ENCODE measurements at regions not wholly inside any gene's neighbourhood (a gene's known extent, or its start where the extent isn't known, plus 50 kb on each side); places are given as distances from the start of the nearest gene placed in this dataset.

DNA sequence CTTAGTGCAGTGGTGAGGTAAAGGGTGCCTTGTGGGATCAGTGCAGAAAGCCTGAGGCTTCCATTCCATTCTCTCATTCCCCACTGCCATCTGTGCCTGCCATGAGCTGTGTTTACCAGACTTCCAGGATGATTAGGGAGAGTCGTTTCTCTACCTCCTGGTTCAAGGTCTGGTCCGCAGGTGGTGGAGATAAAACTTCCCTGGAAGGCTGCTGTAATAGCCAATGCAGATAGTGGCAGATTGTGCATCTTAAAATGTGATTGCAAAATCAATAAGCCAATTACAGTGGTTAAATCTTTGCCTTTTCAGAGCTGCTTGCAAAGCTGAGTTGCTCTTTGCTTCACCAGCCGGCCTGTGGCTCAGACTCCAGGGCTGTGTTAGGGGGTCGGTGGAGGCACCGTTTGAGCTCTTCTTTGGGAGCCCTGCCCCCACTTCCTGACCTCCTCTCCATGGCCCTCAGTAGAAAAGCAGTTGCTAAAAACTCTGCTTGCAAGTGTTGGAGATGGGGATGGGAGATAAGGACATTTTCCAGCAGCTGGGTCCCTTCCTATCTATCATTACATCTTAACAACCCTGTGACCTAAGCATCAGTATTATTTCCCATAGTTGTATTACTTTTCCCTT, 95.2 kb upstream of the HS6ST1 start:
- Histone ChIP-seq H3K4me2 (ENCODE audit: low read depth, low read length, poor library complexity, severe bottlenecking) (no peak overlapping the region), H3K9me3 (ENCODE audit: insufficient read depth, low read length) (no peaks in the 10 kb centered on the region), H2AFZ (ENCODE audit: low read depth, low read length, severe bottlenecking) (no peak overlapping the region), H3K27me3 (ENCODE audit: low read length) (no peaks in the 10 kb centered on the region), H4K20me1 (ENCODE audit: low read depth, low read length) (no peaks in the 10 kb centered on the region), H3K9me2 (replicated peaks; ENCODE audit: insufficient read depth, low read length) (no peaks in the 10 kb centered on the region), H3K4me3 (ENCODE audit: insufficient read depth, low read length, poor library complexity, severe bottlenecking) (no peak overlapping the region), H3F3A (ENCODE audit: insufficient read depth) (no peaks in the 10 kb centered on the region), H3K9ac (ENCODE audit: low read length) (no peak overlapping the region), H3K27ac (ENCODE audit: low read depth, low read length) (no peak overlapping the region), H3K36me3 (ENCODE audit: low read length) (no peaks in the 10 kb centered on the region), H3K79me2 (ENCODE audit: insufficient read depth, low read length) (no peaks in the 10 kb centered on the region)
- TF ChIP-seq EZH2phosphoT487 (conservative IDR thresholded peaks at IDR 0.05; ENCODE audit: low read length): no peak
- TF ChIP-seq CTCF (IDR thresholded peaks at IDR 0.05; ENCODE audit: insufficient read depth, low read length, poor library complexity, severe bottlenecking): no peak

DNA sequence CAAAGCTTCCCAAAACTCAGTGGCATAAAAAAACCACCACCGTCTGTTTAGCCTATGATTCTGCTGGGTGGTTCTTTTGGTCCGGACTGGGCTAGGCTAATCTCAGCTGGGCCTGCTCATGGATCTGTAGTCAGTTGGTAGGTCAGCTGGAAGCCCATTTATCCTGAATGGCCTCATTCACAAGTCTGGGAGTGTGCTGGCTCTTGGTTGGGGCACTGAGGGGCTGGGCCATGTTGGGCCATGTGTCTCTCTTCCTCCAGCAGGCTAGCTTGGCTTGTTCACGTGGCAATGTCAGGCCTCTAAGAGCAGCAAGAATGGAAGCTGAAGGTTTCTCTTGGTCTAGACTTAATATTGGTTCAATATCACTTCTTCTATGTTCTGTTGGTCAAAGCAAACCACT, 95.7 kb upstream of the HS6ST1 start:
- Histone ChIP-seq H3F3A (ENCODE audit: insufficient read depth) (no peaks in the 10 kb centered on the region), H4K20me1 (ENCODE audit: low read depth, low read length) (no peaks in the 10 kb centered on the region), H3K27me3 (ENCODE audit: low read length) (no peaks in the 10 kb centered on the region), H3K36me3 (ENCODE audit: low read length) (no peaks in the 10 kb centered on the region), H3K9me3 (ENCODE audit: insufficient read depth, low read length) (no peaks in the 10 kb centered on the region), H3K79me2 (ENCODE audit: insufficient read depth, low read length) (no peaks in the 10 kb centered on the region), H2AFZ (ENCODE audit: low read depth, low read length, severe bottlenecking) (no peak overlapping the region), H3K27ac (ENCODE audit: low read depth, low read length) (no peak overlapping the region), H3K9me2 (replicated peaks; ENCODE audit: insufficient read depth, low read length) (no peaks in the 10 kb centered on the region), H3K9ac (ENCODE audit: low read length) (no peak overlapping the region), H3K4me3 (ENCODE audit: insufficient read depth, low read length, poor library complexity, severe bottlenecking) (no peak overlapping the region), H3K4me2 (ENCODE audit: low read depth, low read length, poor library complexity, severe bottlenecking) (no peak overlapping the region)
- no peak for TF ChIP-seq EZH2phosphoT487 (conservative IDR thresholded peaks at IDR 0.05; ENCODE audit: low read length)
- TF ChIP-seq CTCF (IDR thresholded peaks at IDR 0.05; ENCODE audit: insufficient read depth, low read length, poor library complexity, severe bottlenecking): no peak

- no peak overlapping the region for H3K9ac ChIP-seq (ENCODE audit: low read length)
- TF ChIP-seq CTCF (IDR thresholded peaks at IDR 0.05; ENCODE audit: insufficient read depth, low read length, poor library complexity, severe bottlenecking) (no peak), EZH2phosphoT487 (conservative IDR thresholded peaks at IDR 0.05; ENCODE audit: low read length) (no peak)
Measured at GRCh38 chr2:128414946-128415778, 96.5 kb upstream of the HS6ST1 start.

More at GRCh38 chr2:128414946-128415778, 96.5 kb upstream of the HS6ST1 start:
- Histone ChIP-seq H3K9me3 (ENCODE audit: insufficient read depth, low read length) (no peaks in the 10 kb centered on the region), H3K79me2 (ENCODE audit: insufficient read depth, low read length) (no peaks in the 10 kb centered on the region), H3K36me3 (ENCODE audit: low read length) (no peaks in the 10 kb centered on the region), H3F3A (ENCODE audit: insufficient read depth) (no peaks in the 10 kb centered on the region), H3K27ac (ENCODE audit: low read depth, low read length) (no peak overlapping the region), H2AFZ (ENCODE audit: low read depth, low read length, severe bottlenecking) (no peak overlapping the region), H3K27me3 (ENCODE audit: low read length) (no peaks in the 10 kb centered on the region), H3K9me2 (replicated peaks; ENCODE audit: insufficient read depth, low read length) (no peaks in the 10 kb centered on the region), H3K4me3 (ENCODE audit: insufficient read depth, low read length, poor library complexity, severe bottlenecking) (no peak overlapping the region), H4K20me1 (ENCODE audit: low read depth, low read length) (no peaks in the 10 kb centered on the region), H3K4me2 (ENCODE audit: low read depth, low read length, poor library complexity, severe bottlenecking) (no peak overlapping the region)
